Right atrium auricular region (tissue), 2 donors: ENCODE measurements at regions not wholly inside any gene's neighbourhood (a gene's known extent, or its start where the extent isn't known, plus 50 kb on each side); places are given as distances from the start of the nearest gene placed in this dataset.
"Not testable (repeated sequence)": the region's sequence is repeated elsewhere in the genome, so short reads cannot be mapped to it uniquely, and the experiment has no call there.

Experiments
- DNase-seq: peaks from one replicate; pipeline ENCODE4 v3.0.0-alpha.2; 2019; ENCODE audit warnings: low spot score
- H3K27ac ChIP-seq, 2 donors: fragments of 200-600 bp; sonication (generic); 1 replicate in 1 of 2; 2 replicates in 1 of 2; pipeline ENCODE4 v1.5.1; 2016 to 2019
- H3K27me3 ChIP-seq, 2 donors: fragments of 200-600 bp; sonication (generic); one replicate each; pipeline versions ENCODE4 v1.5.1 to v1.6.0; 2017 to 2019
- H3K36me3 ChIP-seq: fragments of 200-600 bp; sonication (generic); one replicate; pipeline ENCODE4 v1.5.1; 2016
- H3K4me1 ChIP-seq, 2 donors: fragments of 200-600 bp; sonication (generic); one replicate each; pipeline versions ENCODE4 v1.5.1 to v1.6.0; 2017 to 2019
- H3K4me3 ChIP-seq, 2 donors: fragments of 200-600 bp; sonication (generic); 1 replicate in 1 of 2; 2 replicates in 1 of 2; pipeline ENCODE4 v1.5.1; 2017 to 2019; ENCODE audit warnings: mild to moderate bottlenecking in 1 of 2, moderate library complexity in 1 of 2
- H3K9me3 ChIP-seq, 2 donors: fragments of 200-600 bp; sonication (generic); one replicate each; pipeline ENCODE4 v1.5.1; 2019
- TF ChIP-seq, protein P1 (sequence below), 2 donors: fragments of 200-600 bp; sonication (generic); IDR thresholded peaks; one replicate each; pipeline ENCODE4 v1.5.1; 2019; ENCODE audit warnings: antibody characterized with exemption in 2 of 2

DNA sequence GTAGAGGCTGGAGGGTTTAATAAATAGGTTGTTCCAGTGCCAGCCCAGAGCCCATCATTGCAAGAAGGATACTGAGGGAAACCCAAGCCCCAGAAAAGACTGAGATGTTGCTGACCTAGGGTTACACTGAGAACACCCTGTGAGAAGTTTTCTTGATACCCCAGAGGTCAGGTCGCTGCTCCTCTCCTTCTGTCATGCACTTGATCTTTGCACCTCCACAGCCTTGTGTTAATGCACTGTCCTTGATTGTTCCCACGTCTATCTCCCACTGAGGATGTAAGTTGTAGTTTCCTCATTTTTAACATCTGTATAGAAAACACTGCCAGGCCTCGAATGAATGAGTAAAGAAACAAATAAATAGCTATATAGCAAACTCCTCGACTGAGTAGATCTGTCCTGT is 195.3 kb upstream of the AHR start:
- no peaks in the 10 kb centered on the region for H3K27me3 ChIP-seq
- TF ChIP-seq, protein P1, sequence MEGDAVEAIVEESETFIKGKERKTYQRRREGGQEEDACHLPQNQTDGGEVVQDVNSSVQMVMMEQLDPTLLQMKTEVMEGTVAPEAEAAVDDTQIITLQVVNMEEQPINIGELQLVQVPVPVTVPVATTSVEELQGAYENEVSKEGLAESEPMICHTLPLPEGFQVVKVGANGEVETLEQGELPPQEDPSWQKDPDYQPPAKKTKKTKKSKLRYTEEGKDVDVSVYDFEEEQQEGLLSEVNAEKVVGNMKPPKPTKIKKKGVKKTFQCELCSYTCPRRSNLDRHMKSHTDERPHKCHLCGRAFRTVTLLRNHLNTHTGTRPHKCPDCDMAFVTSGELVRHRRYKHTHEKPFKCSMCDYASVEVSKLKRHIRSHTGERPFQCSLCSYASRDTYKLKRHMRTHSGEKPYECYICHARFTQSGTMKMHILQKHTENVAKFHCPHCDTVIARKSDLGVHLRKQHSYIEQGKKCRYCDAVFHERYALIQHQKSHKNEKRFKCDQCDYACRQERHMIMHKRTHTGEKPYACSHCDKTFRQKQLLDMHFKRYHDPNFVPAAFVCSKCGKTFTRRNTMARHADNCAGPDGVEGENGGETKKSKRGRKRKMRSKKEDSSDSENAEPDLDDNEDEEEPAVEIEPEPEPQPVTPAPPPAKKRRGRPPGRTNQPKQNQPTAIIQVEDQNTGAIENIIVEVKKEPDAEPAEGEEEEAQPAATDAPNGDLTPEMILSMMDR (IDR thresholded peaks at IDR 0.05): no peak
- no peak for DNase-seq
- no peaks in the 10 kb centered on the region for H3K4me1 ChIP-seq
- no peaks in the 10 kb centered on the region for H3K36me3 ChIP-seq
- H3K27ac ChIP-seq: no peak overlapping the region
- no peak overlapping the region for H3K4me3 ChIP-seq
- H3K9me3 ChIP-seq: no peaks in the 10 kb centered on the region

- Histone ChIP-seq H3K9me3 (no peaks in the 10 kb centered on the region), H3K4me3 (no peak overlapping the region), H3K27me3 (no peaks in the 10 kb centered on the region), H3K4me1 (no peaks in the 10 kb centered on the region), H3K36me3 (no peaks in the 10 kb centered on the region), H3K27ac (no peak overlapping the region)
- TF ChIP-seq, protein P1 (IDR thresholded peaks at IDR 0.05): no peak
- DNase-seq: no peak
Observed at GRCh38 chr7:17103984-17104383, 194.5 kb upstream of the AHR start.

GRCh38 chr7:17104419-17104818 is 194.0 kb upstream of the AHR start:
- no peak overlapping the region for H3K27ac ChIP-seq
- no peak for DNase-seq
- TF ChIP-seq, protein P1 (IDR thresholded peaks at IDR 0.05): no peak
- no peaks in the 10 kb centered on the region for H3K9me3 ChIP-seq
- H3K27me3 ChIP-seq: no peaks in the 10 kb centered on the region
- H3K4me3 ChIP-seq: no peak overlapping the region
- no peaks in the 10 kb centered on the region for H3K36me3 ChIP-seq
- no peaks in the 10 kb centered on the region for H3K4me1 ChIP-seq

DNA sequence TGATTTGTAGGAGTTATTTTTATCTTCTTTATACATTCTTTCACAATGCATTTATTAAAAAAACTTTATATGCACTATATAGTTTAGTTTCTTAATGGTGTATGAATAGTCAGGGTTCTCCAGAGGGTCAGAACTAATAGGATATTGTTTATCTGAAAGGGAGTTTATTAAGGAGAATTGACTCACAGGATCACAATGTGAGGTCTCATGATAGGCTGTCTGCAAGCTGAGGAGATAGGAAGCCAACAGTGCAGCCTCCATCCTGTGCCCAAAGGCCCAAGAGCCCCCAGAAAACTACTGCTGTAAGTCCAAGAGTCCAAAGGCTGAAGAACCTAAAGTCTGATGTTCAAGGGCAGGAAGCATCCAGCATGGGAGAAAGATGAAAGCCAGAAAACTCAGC is 192.8 kb upstream of the AHR start:
- Histone ChIP-seq H3K27me3 (no peaks in the 10 kb centered on the region), H3K27ac (no peak overlapping the region), H3K4me3 (no peak overlapping the region), H3K9me3 (no peaks in the 10 kb centered on the region), H3K4me1 (no peaks in the 10 kb centered on the region), H3K36me3 (no peaks in the 10 kb centered on the region)
- DNase-seq: no peak
- TF ChIP-seq, protein P1 (IDR thresholded peaks at IDR 0.05): no peak

- H3K27ac ChIP-seq: no peak overlapping the region
- H3K9me3 ChIP-seq: no peaks in the 10 kb centered on the region
- DNase-seq: no peak
- H3K36me3 ChIP-seq: no peaks in the 10 kb centered on the region
- TF ChIP-seq, protein P1 (IDR thresholded peaks at IDR 0.05): no peak
- H3K4me3 ChIP-seq: no peak overlapping the region
- no peaks in the 10 kb centered on the region for H3K27me3 ChIP-seq
- no peaks in the 10 kb centered on the region for H3K4me1 ChIP-seq
Observed at GRCh38 chr7:17108049-17108584, 190.3 kb upstream of the AHR start.

GRCh38 chr7:17109020-17109419 is 189.4 kb upstream of the AHR start:
- no peaks in the 10 kb centered on the region for H3K36me3 ChIP-seq
- DNase-seq: no peak
- H3K27ac ChIP-seq: no peak overlapping the region
- no peaks in the 10 kb centered on the region for H3K27me3 ChIP-seq
- no peaks in the 10 kb centered on the region for H3K4me1 ChIP-seq
- H3K4me3 ChIP-seq: no peak overlapping the region
- TF ChIP-seq, protein P1 (IDR thresholded peaks at IDR 0.05): no peak
- no peaks in the 10 kb centered on the region for H3K9me3 ChIP-seq

- not testable (repeated sequence) for H3K27me3 ChIP-seq, H3K36me3 ChIP-seq, H3K9me3 ChIP-seq, H3K4me1 ChIP-seq, DNase-seq, H3K4me3 ChIP-seq, H3K27ac ChIP-seq
Observed at GRCh38 chr7:17113770-17114169, 184.7 kb upstream of the AHR start.
